H1 (cell line): ENCODE measurements at regions not wholly inside any gene's neighbourhood (a gene's known extent, or its start where the extent isn't known, plus 50 kb on each side); places are given as distances from the start of the nearest gene placed in this dataset.

Experiments used
- GABPA ChIP-seq: IDR thresholded peaks from 2 replicates; pipeline ENCODE4 v1.6.1; 2011; ENCODE audit warnings: mild to moderate bottlenecking, low read length, moderate library complexity, borderline replicate concordance; ENCODE audit not compliant: insufficient read depth
- SIRT6 ChIP-seq: IDR thresholded peaks from one replicate; pipeline ENCODE4 v1.7.1; 2012; ENCODE audit warnings: low read length, inconsistent platforms

GRCh38 chr3:78066287-78066686, 1026.4 kb downstream of the ROBO2 start (continued):
- TF ChIP-seq GABPA (no peak), SIRT6 (no peak)
